ENCODE measurements at regions not wholly inside any gene's neighbourhood (a gene's known extent, or its start where the extent isn't known, plus 50 kb on each side); places are given as distances from the start of the nearest gene placed in this dataset.

DNA sequence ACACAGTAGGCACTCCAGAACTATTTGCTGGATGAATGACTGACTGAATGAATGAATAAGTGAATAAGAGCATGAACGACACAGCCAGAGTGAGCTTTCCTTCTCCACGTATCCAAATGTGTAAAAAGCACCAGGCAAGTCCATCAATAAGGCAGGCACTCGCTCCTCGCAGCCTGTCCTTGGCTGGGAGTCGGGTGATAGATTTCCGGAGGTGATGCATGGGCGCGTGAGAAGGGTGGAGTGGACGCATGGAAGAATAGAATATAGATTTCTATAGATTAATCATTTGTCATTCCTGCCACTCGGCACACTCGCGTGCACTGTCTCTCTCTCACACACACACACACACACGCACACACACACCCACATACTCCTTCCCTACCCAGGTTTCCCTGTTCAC, 164.3 kb upstream of the ZC3H12A start:
- TF ChIP-seq ZNF274 (IDR thresholded peaks at IDR 0.05; ENCODE audit: low read depth, low read length), result no peak
- no peak for TF ChIP-seq YY1 (IDR thresholded peaks at IDR 0.05; ENCODE audit: insufficient read depth, insufficient read length)
